ENCODE measurements at regions not wholly inside any gene's neighbourhood (a gene's known extent, or its start where the extent isn't known, plus 50 kb on each side); places are given as distances from the start of the nearest gene placed in this dataset.

- peaks cover 0 to 4% (median 3%) of the 10 kb centered on the region in 3 experiments; a peak in 2 of 7 replicates for H3K36me3 Mint-ChIP-seq (ENCODE audit: insufficient read depth in 1 of 3, low read depth in 3 of 3)
- no CpG with 5 or more reads among the region's 2 CpGs for WGBS (ENCODE audit: extremely low coverage, insufficient read length, low lambda C conversion rate)
- no peak for TF ChIP-seq CTCF (conservative IDR thresholded peaks at IDR 0.05)
Measured at GRCh38 chr11:37124384-37124783, 526.3 kb upstream of the RAG2 start.

More at GRCh38 chr11:37124384-37124783, 526.3 kb upstream of the RAG2 start:
- Histone ChIP-seq H3K79me1 (ENCODE audit: insufficient read depth, low read depth, low read length, poor library complexity, severe bottlenecking) (no peaks in the 10 kb centered on the region), H3K9me3 (ENCODE audit: control insufficient read depth, low read depth, low read length) (no peaks in the 10 kb centered on the region), H3K56ac (ENCODE audit: insufficient read length, low read depth, low read length) (no peak overlapping the region), H2BK5ac (ENCODE audit: insufficient read length, low read length) (no peak overlapping the region), H2BK15ac (ENCODE audit: low read depth, low read length) (no peak overlapping the region), H3K27ac (ENCODE audit: insufficient read length, low read depth, low read length) (no peak overlapping the region), H4K8ac (replicated peaks; ENCODE audit: insufficient read length, low read depth, low read length) (no peak overlapping the region), H3K4me1 (ENCODE audit: insufficient read depth, low read length) (no peaks in the 10 kb centered on the region), H3K23ac (ENCODE audit: insufficient read length, low read depth, low read length) (no peak overlapping the region), H3K27me3 (ENCODE audit: insufficient read depth, low read length) (no peaks in the 10 kb centered on the region), H3K79me2 (ENCODE audit: insufficient read depth, low read length) (no peaks in the 10 kb centered on the region), H3K14ac (ENCODE audit: insufficient read depth, low read length) (no peak overlapping the region), H4K91ac (ENCODE audit: insufficient read length, low read depth, low read length) (no peak overlapping the region), H2BK12ac (ENCODE audit: insufficient read length, low read depth, low read length) (no peak overlapping the region), H3K4me2 (ENCODE audit: insufficient read depth, insufficient read length, low read length) (no peak overlapping the region), H3K9ac (ENCODE audit: extremely low read depth, insufficient read length, low read length) (no peak overlapping the region), H3T11ph (ENCODE audit: low read length) (no peak overlapping the region), H4K5ac (ENCODE audit: insufficient read length, low read depth, low read length) (no peak overlapping the region), H2BK20ac (ENCODE audit: low read depth, low read length, poor library complexity, severe bottlenecking) (no peak overlapping the region), H3K4ac (ENCODE audit: low read depth, low read length) (no peak overlapping the region), H2BK120ac (ENCODE audit: low read depth, low read length, poor library complexity, severe bottlenecking) (no peak overlapping the region), H4K20me1 (ENCODE audit: control insufficient read depth, insufficient read depth, insufficient read length) (no peaks in the 10 kb centered on the region), H3K23me2 (ENCODE audit: insufficient read length, low read depth, low read length, poor library complexity, severe bottlenecking) (no peaks in the 10 kb centered on the region), H2AK5ac (ENCODE audit: insufficient read length, low read length) (no peak overlapping the region), H2AFZ (ENCODE audit: low read length) (no peak overlapping the region), H3K18ac (ENCODE audit: insufficient read length, low read depth, low read length) (no peak overlapping the region)
- DNase-seq = no peak
- Mint-ChIP-seq H3K4me1 (peaks cover 4 to 5% of the 10 kb centered on the region in 2 experiments; a peak in 2 of 4 replicates), H3K27me3 (ENCODE audit: low read depth) (no peaks in the 10 kb centered on the region), H3K9me3 (peaks cover 2 to 3% of the 10 kb centered on the region in 2 experiments; a peak in 3 of 5 replicates), H3K27ac (no peak overlapping the region), H3K4me3 (no peak overlapping the region)
